GM12872 (cell line): ENCODE measurements at regions not wholly inside any gene's neighbourhood (a gene's known extent, or its start where the extent isn't known, plus 50 kb on each side); places are given as distances from the start of the nearest gene placed in this dataset.

Experiments used
- CTCF ChIP-seq: IDR thresholded peaks from 3 replicates; pipeline ENCODE4 v1.5.1; 2011; ENCODE audit warnings: low read depth, mild to moderate bottlenecking, low read length, moderate library complexity; ENCODE audit not compliant: insufficient read depth

GRCh38 chr4:10182446-10183424, 66.1 kb upstream of the WDR1 start:
- TF ChIP-seq CTCF, result no peak

GRCh38 chr4:10181745-10182445, 65.3 kb upstream of the WDR1 start:
- no peak for TF ChIP-seq CTCF

- no peak for TF ChIP-seq CTCF
Measured at GRCh38 chr4:10180927-10181744, 64.5 kb upstream of the WDR1 start.

- no peak for TF ChIP-seq CTCF
Measured at GRCh38 chr4:10180603-10180926, 64.0 kb upstream of the WDR1 start.

GRCh38 chr4:10179957-10180602, 63.5 kb upstream of the WDR1 start:
- TF ChIP-seq CTCF, result no peak

- TF ChIP-seq CTCF, result no peak
Measured at GRCh38 chr4:10178763-10179162, 62.2 kb upstream of the WDR1 start.
